SKM-1 treated with dmso at 0.1 percent for 144 hours (cell line): ENCODE measurements at regions not wholly inside any gene's neighbourhood (a gene's known extent, or its start where the extent isn't known, plus 50 kb on each side); places are given as distances from the start of the nearest gene placed in this dataset.
"Not testable (repeated sequence)": the region's sequence is repeated elsewhere in the genome, so short reads cannot be mapped to it uniquely, and the experiment has no call there.

Experiments used
- DNase-seq: peaks from one replicate; lab custom pipeline; 2025; ENCODE audit not compliant: unreplicated experiment; lab: John Stamatoyannopoulos, UW

DNA sequence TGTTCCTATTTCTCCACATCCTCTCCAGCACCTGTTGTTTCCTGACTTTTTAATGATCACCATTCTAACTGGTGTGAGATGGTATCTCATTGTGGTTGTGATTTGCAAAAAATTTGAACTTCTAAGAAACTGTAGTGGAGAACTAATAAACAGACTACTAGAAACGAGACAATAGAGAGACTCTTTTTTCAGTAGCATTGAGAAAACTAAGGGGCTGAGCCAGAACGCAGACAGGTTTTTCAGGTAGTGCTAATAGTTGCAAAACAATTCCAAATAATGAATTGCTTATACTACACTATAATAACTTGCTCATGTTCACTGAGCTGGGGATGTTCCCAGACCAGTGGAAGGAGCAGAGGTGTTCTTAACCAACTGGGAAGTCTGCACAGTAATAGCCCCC, 98.8 kb upstream of the DPH5 start:
- DNase-seq: no peak

DNA sequence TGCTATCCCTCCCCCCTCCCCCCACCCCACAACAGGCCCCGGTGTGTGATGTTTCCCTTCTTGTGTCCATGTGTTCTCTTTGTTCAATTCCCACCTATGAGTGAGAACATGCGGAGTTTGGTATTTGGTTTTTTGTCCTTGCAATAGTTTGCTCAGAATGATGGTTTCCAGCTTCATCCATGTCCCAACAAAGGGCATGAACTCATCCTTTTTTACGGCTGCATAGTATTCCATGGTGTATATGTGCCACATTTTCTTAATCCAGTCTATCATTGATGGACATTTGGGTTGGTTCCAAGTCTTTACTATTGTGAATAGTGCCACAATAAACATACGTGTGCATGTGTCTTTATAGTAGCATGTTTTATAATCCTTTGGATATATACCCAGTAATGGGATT, 98.3 kb upstream of the DPH5 start:
- DNase-seq: not testable (repeated sequence)

DNA sequence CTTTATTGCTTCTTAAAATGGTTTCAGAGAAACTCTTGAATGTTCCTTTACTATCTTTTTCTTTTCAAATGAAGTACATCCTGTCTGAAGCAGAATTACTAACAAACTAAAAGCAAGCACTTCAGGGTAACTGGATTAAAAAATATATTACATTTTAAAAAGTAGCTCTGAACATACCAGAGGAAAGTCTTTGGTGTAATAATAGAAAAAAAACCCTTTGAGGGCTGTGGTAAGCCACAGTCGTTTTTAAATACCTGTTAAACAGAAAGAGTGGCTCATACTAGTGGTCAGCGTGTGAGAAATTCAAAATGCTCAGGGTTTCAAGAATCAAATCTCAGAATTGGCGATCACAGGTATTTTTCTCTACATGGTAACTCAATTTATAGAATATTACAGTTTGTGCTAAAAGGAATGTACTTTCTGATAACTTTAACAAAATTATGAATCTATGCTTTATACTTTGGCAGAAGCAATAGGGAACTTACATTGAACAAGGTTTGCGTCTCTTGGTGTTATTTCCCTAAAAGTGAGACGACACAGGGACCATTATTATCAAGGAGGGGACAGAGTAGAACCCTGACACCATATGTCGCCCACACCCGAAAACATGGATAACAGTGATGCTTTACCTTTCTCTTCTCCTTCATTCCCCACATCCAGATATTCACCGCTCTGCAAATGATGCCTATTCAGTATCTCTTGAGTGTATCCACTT, 97.0 kb upstream of the DPH5 start:
- no peak for DNase-seq

DNA sequence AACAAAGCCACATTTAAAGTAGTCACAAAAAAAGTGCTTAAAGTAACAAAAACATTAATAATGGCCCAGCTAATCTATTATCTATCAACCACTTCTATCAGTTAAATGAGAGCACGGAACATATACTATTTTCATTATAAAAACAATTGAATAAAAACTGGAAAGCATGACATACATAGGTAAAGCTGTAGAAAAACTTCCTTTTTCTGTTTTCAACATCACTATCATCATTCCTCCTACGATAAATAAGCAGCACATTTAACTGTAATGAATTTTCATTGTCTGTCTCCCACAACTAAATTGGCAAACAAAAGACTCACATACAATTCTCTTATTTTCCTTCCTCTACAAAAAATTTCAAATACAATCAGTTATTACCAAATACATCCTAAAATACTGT, 96.4 kb upstream of the DPH5 start:
- no peak for DNase-seq

DNA sequence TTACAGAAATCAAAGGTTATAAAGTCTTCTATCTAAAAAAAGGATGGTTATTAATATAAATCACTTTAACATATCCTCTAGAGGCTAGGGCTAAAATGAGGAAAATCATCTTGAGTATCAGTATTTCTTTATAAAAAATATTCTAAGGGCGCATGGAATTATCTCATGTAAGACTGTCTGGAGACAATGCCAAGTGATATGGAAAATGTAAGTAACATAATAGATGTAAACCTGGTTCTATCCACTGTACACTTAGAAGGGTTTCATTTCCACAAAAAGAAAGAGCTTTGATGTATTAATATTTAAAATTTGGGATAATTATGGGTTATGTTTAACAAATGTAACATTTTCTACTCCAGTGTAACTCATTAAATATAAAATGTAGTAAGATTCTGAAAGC, 95.9 kb upstream of the DPH5 start:
- DNase-seq: no peak

DNA sequence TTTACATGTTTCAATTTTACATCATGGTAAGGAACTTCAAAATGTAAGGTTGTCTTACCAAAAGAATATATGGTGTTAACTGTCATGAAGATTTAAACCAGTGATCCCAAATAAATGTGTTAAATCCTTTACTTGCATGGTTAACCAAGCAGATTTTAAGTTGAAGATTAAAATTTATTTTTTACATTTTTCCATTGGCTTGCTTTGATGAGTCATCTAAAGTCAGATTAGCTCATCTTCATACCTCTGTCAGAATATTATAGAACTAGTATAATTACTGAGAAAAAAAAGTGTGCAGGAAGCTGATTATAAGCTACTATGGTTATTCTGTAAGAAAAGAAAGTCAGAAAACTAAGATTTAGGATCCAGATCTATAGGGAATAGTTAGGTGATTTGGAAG, 95.3 kb upstream of the DPH5 start:
- DNase-seq: no peak

DNA sequence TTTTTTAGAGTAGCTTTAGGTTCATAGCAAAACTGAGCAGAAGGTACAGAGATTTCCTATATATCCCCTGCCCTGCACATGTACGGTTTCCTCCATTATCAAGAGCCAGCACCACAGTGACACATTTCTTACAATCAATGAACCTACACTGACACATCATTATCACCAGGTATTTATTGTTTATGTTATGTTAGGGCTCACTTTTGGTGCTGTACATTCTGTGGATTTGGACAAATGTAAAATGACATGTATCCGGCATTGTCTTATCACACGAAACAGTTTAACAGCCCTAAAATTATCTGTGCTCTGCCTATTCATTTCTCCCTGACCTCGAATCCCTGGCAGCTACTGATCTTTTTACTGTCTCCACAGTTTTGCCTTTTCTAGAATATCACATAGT, 93.7 kb upstream of the DPH5 start:
- no peak for DNase-seq

DNA sequence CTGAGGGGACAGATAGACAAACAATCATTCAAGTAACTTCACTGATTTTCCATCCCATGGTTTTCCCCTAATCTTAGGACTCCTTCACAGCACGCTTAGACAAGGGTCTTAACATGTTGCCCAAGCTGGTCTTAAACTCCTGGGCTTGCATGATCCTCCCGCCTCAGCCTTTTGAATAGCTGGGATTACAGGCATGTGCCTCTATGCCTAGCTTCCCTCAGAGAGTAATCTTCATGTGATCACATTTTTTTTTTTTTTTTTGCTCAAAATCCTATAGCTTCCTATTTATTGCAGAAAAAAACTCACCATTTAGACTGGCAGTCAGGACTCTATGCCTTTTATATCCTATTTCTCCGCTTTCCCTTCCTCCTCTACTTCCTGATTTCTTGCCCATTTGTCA, 90.4 kb upstream of the DPH5 start:
- DNase-seq: no peak

DNA sequence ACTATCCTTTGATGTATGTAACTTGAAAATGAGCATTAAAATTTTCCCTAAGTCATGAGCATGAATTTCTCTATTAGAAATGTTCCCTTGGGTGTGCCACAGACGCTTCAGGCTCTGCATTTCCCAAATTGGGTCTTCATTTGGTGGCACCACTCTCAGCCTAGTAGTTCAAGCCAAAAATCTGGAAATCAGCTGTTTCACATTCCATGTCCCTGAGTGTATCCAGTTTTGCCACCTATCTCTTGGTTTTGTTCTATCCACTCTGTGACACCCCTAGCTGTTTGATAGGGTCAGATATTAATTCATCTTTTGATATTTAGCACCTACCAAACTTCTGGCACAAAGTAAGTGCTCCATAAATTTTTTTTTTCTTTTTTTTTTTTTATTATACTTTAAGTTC, 89.5 kb upstream of the DPH5 start:
- no peak for DNase-seq

DNA sequence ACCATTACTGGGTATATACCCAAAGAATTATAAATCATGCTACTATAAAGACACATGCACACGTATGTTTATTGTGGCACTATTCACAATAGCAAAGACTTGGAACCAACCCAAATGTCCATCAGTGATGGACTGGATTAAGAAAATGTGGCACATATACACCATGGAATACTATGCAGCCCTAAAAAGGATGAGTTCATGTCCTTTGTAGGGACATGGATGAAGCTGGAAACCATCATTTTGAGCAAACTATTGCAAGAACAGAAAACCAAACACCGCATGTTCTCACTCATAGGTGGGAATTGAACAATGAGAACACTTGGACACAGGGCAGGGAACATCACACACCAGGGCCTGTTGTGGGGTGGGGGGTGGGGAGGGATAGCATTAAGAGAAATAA, 88.5 kb upstream of the DPH5 start:
- not testable (repeated sequence) for DNase-seq

DNA sequence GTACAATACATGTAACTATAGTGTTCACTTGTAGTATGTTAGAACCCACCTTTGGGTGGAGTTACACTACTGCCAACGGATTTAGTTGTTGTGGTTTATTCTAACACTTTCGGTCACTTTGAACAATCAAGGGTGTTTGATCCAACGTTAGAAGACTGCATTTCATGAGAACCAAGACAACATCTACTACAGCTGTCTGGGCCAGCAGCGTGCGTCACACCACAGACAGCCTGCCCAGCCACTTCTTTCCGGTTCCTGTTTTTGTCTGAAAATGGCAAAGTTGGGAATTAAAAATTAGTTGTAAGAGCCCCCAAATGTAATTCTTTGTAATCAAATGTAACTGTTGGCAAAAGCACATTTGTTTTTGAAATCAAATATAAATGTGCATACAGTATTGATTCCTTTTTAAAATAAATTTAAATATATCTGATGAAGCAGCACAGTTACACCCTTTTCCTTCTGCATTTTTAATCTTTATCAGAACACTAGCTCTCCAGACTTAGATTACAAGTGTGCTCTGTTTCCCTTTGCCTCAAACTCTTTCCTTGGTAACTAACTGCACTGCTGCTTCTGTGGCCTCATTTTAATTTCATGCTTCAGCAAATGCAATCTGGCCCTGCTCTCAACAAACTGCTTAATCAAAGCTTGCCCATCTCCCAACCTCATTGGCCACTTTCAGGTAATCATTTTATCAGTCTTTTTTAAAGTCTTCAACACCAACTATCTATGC, 86.6 kb upstream of the DPH5 start:
- no peak for DNase-seq

DNA sequence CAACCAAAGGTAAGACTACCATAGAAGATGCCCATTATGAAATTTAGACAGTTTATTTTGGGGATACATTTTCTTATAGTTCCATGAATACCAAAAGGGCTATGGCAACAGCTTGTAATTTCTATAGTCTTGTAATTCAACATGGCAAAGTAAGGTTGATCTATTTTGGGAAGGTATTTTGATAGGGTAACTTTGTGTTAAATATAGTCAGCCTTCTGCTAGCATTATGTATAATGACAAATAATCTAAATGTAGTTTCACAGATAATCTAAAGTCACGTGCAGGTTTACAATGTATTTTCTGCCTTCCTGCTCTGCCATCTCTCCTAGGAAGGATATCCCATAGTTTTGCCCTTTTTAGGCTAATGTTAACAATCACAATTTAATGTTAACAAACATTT, 85.9 kb upstream of the DPH5 start:
- DNase-seq: no peak

DNA sequence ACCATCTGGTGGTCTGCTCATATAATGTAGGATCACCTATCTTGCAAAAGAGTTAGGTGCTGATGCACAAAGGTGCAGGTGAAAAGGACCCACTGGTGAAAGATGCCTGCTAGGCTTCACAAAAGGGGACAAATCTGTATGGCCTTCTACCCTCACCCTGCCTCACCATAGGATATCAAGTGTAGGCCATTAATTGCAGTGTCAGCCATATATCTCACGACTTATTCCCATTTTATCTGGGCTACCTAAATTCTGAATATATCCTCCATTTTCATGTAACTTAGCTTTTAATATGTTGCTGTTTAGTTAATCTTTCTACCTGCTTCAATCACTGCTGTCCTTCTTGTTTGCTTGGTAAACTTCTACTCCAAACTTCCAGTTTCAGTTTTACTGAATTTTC, 84.2 kb upstream of the DPH5 start:
- DNase-seq: no peak

DNA sequence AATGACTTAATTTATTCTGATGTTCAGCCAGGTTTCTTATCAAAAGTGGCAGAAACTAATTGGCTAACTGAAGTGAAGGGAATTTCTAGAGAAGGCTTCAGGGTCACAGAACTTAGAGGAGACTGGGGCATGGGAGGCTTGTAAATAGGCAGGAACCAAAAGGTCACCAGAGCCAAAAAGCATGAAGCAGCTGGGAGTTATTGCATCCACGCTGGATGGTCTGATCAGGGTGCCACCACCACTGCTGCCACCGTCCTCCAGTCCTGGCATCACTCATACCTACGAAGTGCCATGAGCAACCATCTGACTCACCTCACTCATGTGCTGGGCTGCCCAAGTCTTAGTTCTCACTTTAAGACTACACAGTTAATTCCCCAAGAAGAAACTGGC, 82.5 kb upstream of the DPH5 start:
- DNase-seq: no peak

DNA sequence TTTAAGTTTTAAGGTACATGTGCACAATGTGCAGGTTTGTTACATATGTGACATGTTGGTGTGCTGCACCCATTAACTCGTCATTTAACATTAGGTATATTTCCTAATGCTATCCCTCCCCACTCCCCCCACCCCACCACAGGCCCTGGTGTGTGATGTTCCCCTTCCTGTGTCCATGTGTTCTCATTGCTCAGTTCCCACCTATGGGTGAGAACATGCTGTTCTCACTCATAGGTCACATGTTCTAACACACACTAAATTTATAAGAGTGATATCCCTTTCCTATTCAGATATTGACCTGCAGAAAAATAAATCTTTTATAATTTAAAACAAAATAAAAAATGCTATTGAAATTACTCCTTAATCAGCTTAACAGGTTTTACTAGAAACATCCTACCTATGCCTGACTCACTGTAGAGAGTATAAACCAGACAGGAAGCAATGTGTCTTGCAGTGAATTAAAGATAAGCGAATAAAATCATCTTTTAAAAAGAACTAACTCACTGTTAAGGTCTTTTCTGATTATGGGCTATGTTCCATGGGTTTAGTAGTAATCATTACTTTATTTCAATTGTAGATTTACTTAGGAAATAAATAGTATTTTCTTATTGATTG, 82.0 kb upstream of the DPH5 start:
- DNase-seq: no peak

DNA sequence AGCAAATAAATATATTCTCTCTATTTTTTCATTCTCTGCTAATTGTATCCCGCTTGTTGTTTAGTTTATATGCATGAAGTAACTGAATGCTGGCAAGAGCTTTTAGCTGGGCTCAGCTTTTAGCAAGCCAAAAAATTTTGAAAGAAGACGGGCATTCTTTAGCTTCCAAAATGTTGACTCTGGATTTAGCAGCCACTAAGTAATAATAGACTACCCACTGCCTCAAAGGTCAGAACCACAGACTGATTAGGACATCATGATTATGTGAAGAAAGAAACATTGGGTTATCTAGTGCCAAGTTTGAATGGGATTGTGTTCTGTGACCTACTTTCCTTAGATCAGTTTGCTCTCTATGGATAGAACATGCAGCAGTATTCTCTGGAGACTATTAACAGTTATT, 80.3 kb upstream of the DPH5 start:
- no peak for DNase-seq

DNA sequence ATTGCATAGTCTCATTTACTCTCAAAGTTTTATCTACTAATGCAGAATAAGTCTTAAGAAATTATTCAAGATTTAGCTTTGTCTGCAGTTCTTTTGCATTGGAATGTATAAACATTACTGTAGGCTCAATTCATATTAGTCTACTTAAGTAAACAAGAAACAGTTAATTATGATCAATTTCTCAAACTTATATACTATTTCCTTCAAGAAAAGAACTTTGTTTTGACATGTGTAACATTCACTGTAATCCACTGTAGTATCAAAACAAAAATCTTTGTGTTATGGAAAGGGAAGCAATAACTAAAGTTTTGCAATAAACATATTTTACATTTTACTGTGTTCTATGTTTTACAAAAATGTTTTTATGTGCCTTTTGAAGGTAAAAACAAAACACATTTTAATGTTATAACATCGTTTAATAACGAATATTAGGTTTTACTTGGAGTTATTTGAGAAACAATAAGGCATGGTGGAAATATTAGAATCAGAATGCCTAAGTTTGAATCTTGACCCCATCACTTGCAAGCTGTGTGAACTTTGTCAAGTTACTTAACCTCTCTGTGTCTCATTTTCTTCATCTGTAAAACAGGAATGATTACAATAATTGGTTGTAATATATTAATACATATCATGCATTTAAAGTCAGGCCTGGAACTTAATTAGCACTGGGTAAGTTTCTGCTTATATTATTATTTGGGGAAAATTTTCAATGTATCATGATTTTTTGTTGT, 77.0 kb upstream of the DPH5 start:
- no peak for DNase-seq

DNA sequence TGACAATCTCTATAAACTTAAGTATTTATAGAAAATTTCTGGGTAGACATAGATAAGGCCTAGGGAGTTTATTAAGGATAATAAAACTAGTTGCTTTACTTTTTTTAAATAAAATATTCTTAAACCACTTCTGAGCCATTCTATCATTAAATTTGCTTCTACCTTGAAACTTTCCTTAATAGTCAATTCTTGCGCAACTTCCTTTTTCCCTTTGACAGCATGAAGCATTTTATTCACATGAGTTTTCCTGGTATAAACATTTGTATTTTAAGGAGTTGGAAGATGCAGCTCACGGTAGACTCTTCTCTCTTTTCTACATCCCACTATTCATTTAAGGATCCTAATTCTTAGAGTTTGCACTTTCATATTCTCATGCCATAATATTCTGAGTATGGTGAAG, 75.8 kb upstream of the DPH5 start:
- peak; percentile 1 for DNase-seq

DNA sequence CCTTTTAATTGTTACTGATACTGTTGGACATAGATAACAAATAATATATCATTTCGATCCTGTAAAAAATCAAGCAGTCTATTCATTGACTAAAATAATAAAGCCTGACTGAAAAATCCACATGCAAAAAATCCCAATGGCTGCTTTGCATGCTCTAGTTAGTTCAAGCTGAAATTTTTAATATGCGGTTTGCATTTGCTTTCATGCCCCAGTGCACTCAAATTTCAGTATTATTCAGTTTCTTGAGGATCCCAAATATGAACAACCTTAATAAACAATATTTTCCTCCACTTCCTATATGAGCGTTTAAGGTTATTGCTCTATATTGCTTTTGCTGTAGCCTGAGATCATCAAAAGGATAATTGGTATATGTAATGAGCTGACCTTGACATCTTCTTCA, 75.1 kb upstream of the DPH5 start:
- DNase-seq: no peak

DNA sequence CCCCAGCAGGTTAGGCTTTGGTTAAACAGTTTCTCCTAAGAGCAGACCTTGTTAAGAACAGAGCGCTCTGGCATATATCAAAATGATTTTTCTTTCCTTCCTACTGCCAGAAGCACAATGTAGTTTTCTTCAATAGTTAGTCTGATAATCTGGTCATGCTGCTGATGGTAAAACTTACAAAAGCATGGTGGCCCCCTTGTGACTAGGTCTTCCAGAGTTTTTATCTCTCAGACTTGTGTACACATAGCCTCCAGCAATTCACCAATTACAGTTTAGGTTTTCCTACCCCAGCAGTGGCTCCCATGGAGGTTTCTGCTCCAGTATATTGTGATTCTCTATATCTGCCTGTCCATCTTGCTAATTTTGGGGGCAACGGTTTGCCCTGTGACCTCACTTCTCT, 73.3 kb upstream of the DPH5 start:
- no peak for DNase-seq

DNA sequence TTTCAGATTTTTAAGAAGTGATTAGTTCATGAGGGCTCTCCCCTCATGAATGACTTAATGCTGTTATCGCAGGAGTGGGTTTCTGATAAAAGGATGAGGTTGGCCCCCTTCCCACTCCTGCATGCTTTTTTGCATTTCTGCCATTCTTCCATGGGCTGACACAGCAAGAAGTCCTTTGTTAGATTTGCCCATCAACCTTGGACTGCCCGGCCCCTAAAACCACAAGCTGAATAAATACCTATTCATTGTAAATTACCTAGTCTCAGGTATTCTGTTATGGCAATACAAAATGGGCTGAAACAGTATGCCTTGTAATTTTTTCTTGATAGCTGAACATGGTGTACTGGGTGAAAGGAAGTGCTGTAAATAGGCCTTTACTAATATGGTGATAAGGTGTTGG, 72.7 kb upstream of the DPH5 start:
- DNase-seq: no peak
